Thyroid gland (tissue), 4 donors: ENCODE measurements at regions not wholly inside any gene's neighbourhood (a gene's known extent, or its start where the extent isn't known, plus 50 kb on each side); places are given as distances from the start of the nearest gene placed in this dataset.

Experiments
- DNase-seq, 2 donors: peaks; one replicate each; pipeline ENCODE4 v3.0.0-alpha.2; 2019
- H3K27ac ChIP-seq, 3 donors: fragments of 200-600 bp; sonication (generic); 1 replicate in 2 of 3; 2 replicates in 1 of 3; pipeline ENCODE4 v1.5.1; 2016 to 2019; ENCODE audit warnings: mild to moderate bottlenecking in 1 of 3, moderate library complexity in 1 of 3
- H3K27me3 ChIP-seq: fragments of 200-600 bp; sonication (generic); one replicate; pipeline ENCODE4 v1.5.1; 2019
- H3K36me3 ChIP-seq, 2 donors: fragments of 200-600 bp; sonication (generic); one replicate each; pipeline ENCODE4 v1.5.1; 2016 to 2019
- H3K4me1 ChIP-seq, 2 donors: fragments of 200-600 bp; sonication (generic); one replicate each; pipeline ENCODE4 v1.5.1; 2017 to 2019
- H3K4me3 ChIP-seq, 3 donors: fragments of 200-600 bp; sonication (generic); replicated peaks in 1 of 3; 1 replicate in 2 of 3; 2 replicates in 1 of 3; pipeline ENCODE4 v1.5.1; 2016; ENCODE audit warnings: mild to moderate bottlenecking in 1 of 3
- H3K9me3 ChIP-seq: fragments of 200-600 bp; sonication (generic); one replicate; pipeline ENCODE4 v1.5.1; 2017
- POLR2A ChIP-seq, 2 donors: fragments of 450-650 bp; IDR thresholded peaks; one replicate each; pipeline ENCODE4 v1.6.1; 2017; ENCODE audit warnings: antibody characterized with exemption in 2 of 2, mild to moderate bottlenecking in 2 of 2, moderate library complexity in 1 of 2
- WGBS, 2 donors: methylation state at CpG; one replicate each; pipeline ENCODE4 v1.1.5; 2017; 5-methylcytosine and 5-hydroxymethylcytosine counted together
- intact Hi-C: fragments of 100-400 bp; cut with DNase I; formaldehyde crosslinking; loops from one replicate; pipeline ENCODE4 v1.15.1; 2023
- TF ChIP-seq, protein P1 (sequence below), 6 experiments: fragments of 200-600 bp in 3 of 6; fragments of 450-650 bp in 3 of 6; sonication (generic) in 3 of 6; IDR thresholded peaks; one replicate each; pipeline ENCODE4 v1.5.1; 2016 to 2019; ENCODE audit warnings: antibody characterized with exemption in 6 of 6, mild to moderate bottlenecking in 2 of 6, inconsistent platforms in 1 of 6, moderate library complexity in 1 of 6

DNA sequence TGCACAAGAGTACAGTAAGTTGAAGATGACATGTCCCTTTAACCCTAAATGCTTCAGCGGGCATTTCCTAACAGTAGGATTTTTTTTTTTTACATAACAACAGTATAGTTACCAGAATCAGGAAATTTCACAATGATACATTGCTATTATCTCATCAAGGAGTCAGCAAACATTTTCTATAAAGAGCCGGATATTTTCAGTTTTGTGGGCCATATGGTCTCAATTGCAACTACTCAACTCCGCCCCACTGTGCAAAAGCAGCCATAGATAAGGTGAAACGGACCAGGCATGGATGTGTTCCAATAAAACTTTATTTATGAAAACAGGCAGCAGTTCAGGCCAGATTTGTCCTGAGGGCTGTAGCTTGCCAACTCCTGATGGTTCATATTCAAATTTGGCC is 130.6 kb downstream of the SMAD6 start:
- no peak for TF ChIP-seq POLR2A (IDR thresholded peaks at IDR 0.05)
- TF ChIP-seq, protein P1, sequence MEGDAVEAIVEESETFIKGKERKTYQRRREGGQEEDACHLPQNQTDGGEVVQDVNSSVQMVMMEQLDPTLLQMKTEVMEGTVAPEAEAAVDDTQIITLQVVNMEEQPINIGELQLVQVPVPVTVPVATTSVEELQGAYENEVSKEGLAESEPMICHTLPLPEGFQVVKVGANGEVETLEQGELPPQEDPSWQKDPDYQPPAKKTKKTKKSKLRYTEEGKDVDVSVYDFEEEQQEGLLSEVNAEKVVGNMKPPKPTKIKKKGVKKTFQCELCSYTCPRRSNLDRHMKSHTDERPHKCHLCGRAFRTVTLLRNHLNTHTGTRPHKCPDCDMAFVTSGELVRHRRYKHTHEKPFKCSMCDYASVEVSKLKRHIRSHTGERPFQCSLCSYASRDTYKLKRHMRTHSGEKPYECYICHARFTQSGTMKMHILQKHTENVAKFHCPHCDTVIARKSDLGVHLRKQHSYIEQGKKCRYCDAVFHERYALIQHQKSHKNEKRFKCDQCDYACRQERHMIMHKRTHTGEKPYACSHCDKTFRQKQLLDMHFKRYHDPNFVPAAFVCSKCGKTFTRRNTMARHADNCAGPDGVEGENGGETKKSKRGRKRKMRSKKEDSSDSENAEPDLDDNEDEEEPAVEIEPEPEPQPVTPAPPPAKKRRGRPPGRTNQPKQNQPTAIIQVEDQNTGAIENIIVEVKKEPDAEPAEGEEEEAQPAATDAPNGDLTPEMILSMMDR (IDR thresholded peaks at IDR 0.05), result no peak

DNA sequence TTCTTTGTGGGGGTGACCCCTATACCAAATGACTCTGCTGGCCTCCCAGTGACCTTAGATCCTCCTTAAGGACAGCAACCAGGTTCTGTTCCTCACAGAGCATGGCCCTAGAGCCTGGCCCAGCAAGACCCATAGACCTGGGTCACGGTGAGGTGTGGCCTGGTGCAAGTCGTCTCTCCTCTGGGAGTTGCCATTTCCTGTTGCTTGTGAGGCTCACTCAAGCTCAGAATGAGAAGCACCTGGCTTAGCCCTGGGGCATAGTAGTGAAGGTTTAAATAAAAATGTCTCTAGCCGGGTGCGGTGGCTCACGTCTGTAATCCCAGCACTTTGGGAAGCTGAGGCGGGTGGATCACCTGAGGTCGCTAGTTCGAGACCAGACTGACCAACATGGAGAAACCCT is 131.3 kb downstream of the SMAD6 start:
- DNase-seq, result no peak
- no peaks in the 10 kb centered on the region for H3K36me3 ChIP-seq
- TF ChIP-seq, protein P1 (IDR thresholded peaks at IDR 0.05), result no peak
- no peak for TF ChIP-seq POLR2A (IDR thresholded peaks at IDR 0.05)
- intact Hi-C loops, result no loop called here
- peaks cover 0 to 15% of the 10 kb centered on the region in 2 donors for H3K4me1 ChIP-seq
- WGBS, 2 donors, result 94 to 95% methylated on average over 7 to 8 of the region's 8 CpGs
- no peaks in the 10 kb centered on the region for H3K27me3 ChIP-seq
- H3K9me3 ChIP-seq, result no peaks in the 10 kb centered on the region
- H3K4me3 ChIP-seq, result no peak overlapping the region
- H3K27ac ChIP-seq, result no peak overlapping the region

More for the DNA sequence above, 130.6 kb downstream of the SMAD6 start:
- no peak overlapping the region for H3K27ac ChIP-seq
- no peak for DNase-seq
- 85 to 91% methylated on average over 4 of the region's 4 CpGs for WGBS, 2 donors
- intact Hi-C loops, result no loop called here
- H3K4me1 ChIP-seq, result peaks cover 0 to 15% of the 10 kb centered on the region in 2 donors
- H3K27me3 ChIP-seq, result no peaks in the 10 kb centered on the region
- H3K4me3 ChIP-seq, result no peak overlapping the region
- H3K9me3 ChIP-seq, result no peaks in the 10 kb centered on the region
- no peaks in the 10 kb centered on the region for H3K36me3 ChIP-seq

DNA sequence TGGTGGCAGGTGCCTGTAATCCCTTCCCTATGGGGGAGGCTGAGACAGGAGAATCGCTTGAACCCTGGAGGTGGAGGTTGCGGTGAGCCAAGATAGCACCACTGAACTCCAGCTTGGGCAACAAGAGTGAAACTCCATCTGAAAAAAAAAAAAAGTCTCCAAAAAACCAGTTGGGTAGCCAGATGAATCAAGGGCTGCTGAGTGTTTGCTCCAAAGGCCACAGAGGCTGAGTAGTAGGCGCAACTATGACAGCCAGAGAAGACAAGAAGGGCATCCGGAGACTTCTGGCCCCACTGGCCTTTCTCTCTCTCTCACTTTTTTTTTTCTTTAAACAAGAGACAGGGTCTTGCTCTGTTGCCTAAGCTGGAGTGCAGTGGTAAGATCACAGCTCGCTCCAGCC is 131.8 kb downstream of the SMAD6 start:
- Histone ChIP-seq H3K4me1 (peaks cover 0 to 15% of the 10 kb centered on the region in 2 donors), H3K27ac (no peak overlapping the region), H3K27me3 (no peaks in the 10 kb centered on the region), H3K9me3 (no peaks in the 10 kb centered on the region), H3K4me3 (no peak overlapping the region), H3K36me3 (no peaks in the 10 kb centered on the region)
- TF ChIP-seq, protein P1 (IDR thresholded peaks at IDR 0.05), result no peak
- no peak for TF ChIP-seq POLR2A (IDR thresholded peaks at IDR 0.05)
- WGBS, 2 donors, result 97 to 98% methylated on average over 5 of the region's 5 CpGs
- no peak for DNase-seq
- intact Hi-C loops, result no loop called here

DNA sequence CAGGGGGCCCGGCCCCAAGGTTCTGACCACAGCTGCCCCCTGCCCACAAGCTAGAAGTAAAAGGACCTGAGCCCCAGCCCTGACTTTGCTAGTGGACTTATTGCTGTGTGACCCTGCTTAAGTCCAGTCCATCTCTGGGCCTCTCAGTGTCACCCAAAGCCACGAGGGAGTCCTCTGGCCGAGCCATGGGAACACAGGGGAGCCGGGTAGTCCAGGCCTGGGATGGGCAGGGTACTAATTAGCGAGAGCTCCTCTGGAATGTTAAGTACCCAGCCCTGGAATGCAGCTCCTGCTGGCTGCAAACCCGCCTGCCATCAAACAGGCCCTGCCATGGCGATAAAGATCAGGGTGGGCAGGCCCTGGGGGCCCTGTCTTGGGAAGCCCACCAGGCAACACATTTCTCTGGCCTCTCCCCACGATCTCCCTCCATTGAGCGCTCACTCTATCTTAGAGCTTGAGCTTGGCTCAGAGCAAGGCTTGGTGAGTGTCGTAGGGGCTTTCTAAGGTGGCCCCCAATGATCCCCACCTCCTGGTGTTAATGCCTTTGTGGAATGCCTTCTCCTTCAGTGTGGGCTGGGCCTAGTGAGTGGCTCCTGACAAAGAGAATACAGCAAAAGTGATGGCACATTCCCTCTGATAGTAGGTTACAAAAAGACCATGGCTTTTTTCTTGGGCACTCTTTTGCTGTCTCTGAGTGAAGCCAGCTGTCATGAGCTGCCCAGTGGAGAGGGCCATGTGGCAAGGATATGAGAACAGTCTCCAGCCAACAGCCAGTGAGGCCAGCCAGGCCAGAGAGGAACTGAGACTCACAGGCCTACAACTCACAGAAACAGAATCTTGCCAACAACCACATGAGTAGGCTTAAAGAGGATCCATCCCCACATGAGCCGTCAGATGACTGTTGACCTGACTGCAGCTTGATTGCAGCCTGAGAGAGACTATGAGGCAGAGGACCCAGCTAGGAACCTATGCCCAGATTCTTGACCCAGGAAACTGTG is 133.1 kb downstream of the SMAD6 start:
- peak; percentile 81 to 85 for DNase-seq
- 57 to 76% methylated on average over 7 of the region's 11 CpGs for WGBS, 2 donors

More for the DNA sequence above, 133.1 kb downstream of the SMAD6 start:
- peaks cover 0 to 16% of the 10 kb centered on the region in 2 donors for H3K4me1 ChIP-seq
- H3K4me3 ChIP-seq, result no peak overlapping the region
- TF ChIP-seq POLR2A (IDR thresholded peaks at IDR 0.05), result no peak
- TF ChIP-seq, protein P1 (IDR thresholded peaks at IDR 0.05), result no peak
- intact Hi-C loops, result no loop called here
- H3K27me3 ChIP-seq, result no peaks in the 10 kb centered on the region
- H3K27ac ChIP-seq, result peak overlapping the region; percentile 34 to 55 (median 55)
- H3K9me3 ChIP-seq, result no peaks in the 10 kb centered on the region
- no peaks in the 10 kb centered on the region for H3K36me3 ChIP-seq
